ENCODE measurements at regions not wholly inside any gene's neighbourhood (a gene's known extent, or its start where the extent isn't known, plus 50 kb on each side); places are given as distances from the start of the nearest gene placed in this dataset.

GRCh38 chr14:105876829-105877228 lies 350.4 kb downstream of the TMEM121 start:
- TF ChIP-seq CTCF (IDR thresholded peaks at IDR 0.05; ENCODE audit: low read depth, low read length, poor library complexity, severe bottlenecking) = no peak
- TF ChIP-seq EZH2phosphoT487 (IDR thresholded peaks at IDR 0.05; ENCODE audit: borderline replicate concordance, low read length) = no peak

All from DOHH2 (cell line).